Loucy (cell line): ENCODE measurements at regions not wholly inside any gene's neighbourhood (a gene's known extent, or its start where the extent isn't known, plus 50 kb on each side); places are given as distances from the start of the nearest gene placed in this dataset.

ENCODE experiments used
- EZH2phosphoT487 ChIP-seq: fragments of 200-600 bp; IDR thresholded peaks from 2 replicates; pipeline ENCODE4 v1.6.1; 2018; ENCODE audit warnings: antibody characterized with exemption, mild to moderate bottlenecking, moderate library complexity, borderline replicate concordance
- TF ChIP-seq, protein P1 (sequence below): fragments of 200-600 bp; sonication (generic); conservative IDR thresholded peaks from 2 replicates; pipeline ENCODE4 v1.5.1; 2014; ENCODE audit warnings: mild to moderate bottlenecking, antibody characterized with exemption, low read length

DNA sequence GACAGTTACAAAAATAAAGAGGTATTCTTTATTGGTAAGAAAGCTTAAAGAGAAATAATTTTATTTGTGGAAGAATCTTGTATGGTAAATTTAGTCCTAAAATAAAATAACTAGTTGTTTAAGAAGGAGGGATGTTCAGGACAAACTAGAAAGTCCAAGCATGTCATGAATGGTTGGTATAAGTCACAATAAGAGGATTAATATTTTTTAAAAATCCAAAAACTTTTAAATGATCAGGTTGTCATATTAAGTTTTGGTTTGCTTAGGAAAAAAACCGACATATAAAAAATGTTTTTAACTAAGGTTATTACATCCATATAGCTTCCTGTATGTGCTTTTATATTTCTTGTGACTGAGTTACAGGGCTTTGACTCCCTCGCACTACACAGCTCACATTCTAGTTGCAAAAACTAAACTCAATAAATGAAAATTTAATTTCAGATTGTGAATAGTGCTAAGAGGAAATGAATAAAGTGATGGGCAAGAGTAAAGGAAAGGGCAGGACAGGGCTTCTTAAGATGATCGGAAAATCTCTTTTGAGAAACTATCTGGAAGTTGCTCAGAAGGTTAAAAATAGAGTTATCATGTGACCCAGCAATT, 80.7 kb upstream of the METAP2 start:
- no peak for TF ChIP-seq EZH2phosphoT487
- TF ChIP-seq, protein P1, sequence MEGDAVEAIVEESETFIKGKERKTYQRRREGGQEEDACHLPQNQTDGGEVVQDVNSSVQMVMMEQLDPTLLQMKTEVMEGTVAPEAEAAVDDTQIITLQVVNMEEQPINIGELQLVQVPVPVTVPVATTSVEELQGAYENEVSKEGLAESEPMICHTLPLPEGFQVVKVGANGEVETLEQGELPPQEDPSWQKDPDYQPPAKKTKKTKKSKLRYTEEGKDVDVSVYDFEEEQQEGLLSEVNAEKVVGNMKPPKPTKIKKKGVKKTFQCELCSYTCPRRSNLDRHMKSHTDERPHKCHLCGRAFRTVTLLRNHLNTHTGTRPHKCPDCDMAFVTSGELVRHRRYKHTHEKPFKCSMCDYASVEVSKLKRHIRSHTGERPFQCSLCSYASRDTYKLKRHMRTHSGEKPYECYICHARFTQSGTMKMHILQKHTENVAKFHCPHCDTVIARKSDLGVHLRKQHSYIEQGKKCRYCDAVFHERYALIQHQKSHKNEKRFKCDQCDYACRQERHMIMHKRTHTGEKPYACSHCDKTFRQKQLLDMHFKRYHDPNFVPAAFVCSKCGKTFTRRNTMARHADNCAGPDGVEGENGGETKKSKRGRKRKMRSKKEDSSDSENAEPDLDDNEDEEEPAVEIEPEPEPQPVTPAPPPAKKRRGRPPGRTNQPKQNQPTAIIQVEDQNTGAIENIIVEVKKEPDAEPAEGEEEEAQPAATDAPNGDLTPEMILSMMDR: no peak
